Renal cortical epithelial cell (primary cell): ENCODE measurements at regions not wholly inside any gene's neighbourhood (a gene's known extent, or its start where the extent isn't known, plus 50 kb on each side); places are given as distances from the start of the nearest gene placed in this dataset.
"Not testable (repeated sequence)": the region's sequence is repeated elsewhere in the genome, so short reads cannot be mapped to it uniquely, and the experiment has no call there.

Experiments used
- DNase-seq: peaks from one replicate; pipeline ENCODE4 v3.0.0-alpha.2; 2011; ENCODE audit warnings: low read depth

- no peak for DNase-seq
These were observed 87.9 kb upstream of the TRIO start for GRCh38 chr5:14054965-14055963.

- DNase-seq = no peak
These were observed 88.9 kb upstream of the TRIO start for GRCh38 chr5:14054111-14054854.

- DNase-seq = no peak
These were observed 92.3 kb upstream of the TRIO start for GRCh38 chr5:14050821-14051220.

- no peak for DNase-seq
These were observed 94.7 kb upstream of the TRIO start for GRCh38 chr5:14048434-14048833.

GRCh38 chr5:14041528-14042192 is 97.2 kb upstream of the DNAH5 start:
- no peak for DNase-seq

- DNase-seq = no peak
These were observed 96.1 kb upstream of the DNAH5 start for GRCh38 chr5:14040542-14040941.

GRCh38 chr5:14039576-14039975 is 95.1 kb upstream of the DNAH5 start:
- DNase-seq = peak; percentile 66

- peak; percentile 57 for DNase-seq
These were observed 94.6 kb upstream of the DNAH5 start for GRCh38 chr5:14039063-14039462.

- DNase-seq = peak; percentile 85
These were observed 94.0 kb upstream of the DNAH5 start for GRCh38 chr5:14038341-14038959.

- peak; percentile 68 for DNase-seq
These were observed 92.5 kb upstream of the DNAH5 start for GRCh38 chr5:14036947-14037346.

- DNase-seq = peak; percentile 77
These were observed 92.0 kb upstream of the DNAH5 start for GRCh38 chr5:14036514-14036913.

GRCh38 chr5:14035859-14036503 is 91.5 kb upstream of the DNAH5 start:
- DNase-seq = peak; percentile 100

GRCh38 chr5:14034963-14035362 is 90.5 kb upstream of the DNAH5 start:
- no peak for DNase-seq

GRCh38 chr5:14032918-14033317 is 88.4 kb upstream of the DNAH5 start:
- peak; percentile 40 for DNase-seq

GRCh38 chr5:14028938-14029584 is 84.6 kb upstream of the DNAH5 start:
- DNase-seq = no peak

- DNase-seq = no peak
These were observed 83.7 kb upstream of the DNAH5 start for GRCh38 chr5:14028188-14028587.

- DNase-seq = no peak
These were observed 81.2 kb upstream of the DNAH5 start for GRCh38 chr5:14025569-14026286.

GRCh38 chr5:14022971-14023370 is 78.5 kb upstream of the DNAH5 start:
- DNase-seq = no peak

- not testable (repeated sequence) for DNase-seq
These were observed 76.5 kb upstream of the DNAH5 start for GRCh38 chr5:14020944-14021343.

GRCh38 chr5:14019768-14020290 is 75.3 kb upstream of the DNAH5 start:
- DNase-seq = no peak
